Hematopoietic multipotent progenitor cell treated with erythropoietin and hydrocortisone succinate and interleukin-3 and kit ligand, for 4 days (in vitro differentiated cells): ENCODE measurements at regions not wholly inside any gene's neighbourhood (a gene's known extent, or its start where the extent isn't known, plus 50 kb on each side); places are given as distances from the start of the nearest gene placed in this dataset.
"Not testable (repeated sequence)": the region's sequence is repeated elsewhere in the genome, so short reads cannot be mapped to it uniquely, and the experiment has no call there.

Experiments used
- DNase-seq: peaks from one replicate; pipeline ENCODE4 v3.0.0-alpha.2; 2015

DNA sequence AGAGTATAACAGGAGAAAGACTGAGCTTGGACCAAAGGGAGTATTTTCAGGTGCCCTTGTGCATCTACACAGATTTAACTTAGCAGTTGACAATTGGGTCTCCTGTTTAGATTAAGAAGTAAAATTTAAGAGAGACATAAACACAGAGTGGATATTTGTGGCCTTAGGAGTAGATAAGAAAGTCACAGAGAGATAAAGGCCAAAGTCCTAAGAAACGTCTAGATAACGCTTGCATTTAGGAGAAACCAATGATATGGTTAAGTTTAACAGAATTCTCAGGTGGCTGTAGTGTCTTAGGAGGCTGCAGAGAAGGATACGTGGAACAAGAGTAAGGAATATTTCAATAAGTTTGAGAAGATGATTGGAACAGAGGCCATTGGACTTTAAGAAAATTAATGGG, 155.0 kb upstream of the DAB2 start:
- DNase-seq: no peak

DNA sequence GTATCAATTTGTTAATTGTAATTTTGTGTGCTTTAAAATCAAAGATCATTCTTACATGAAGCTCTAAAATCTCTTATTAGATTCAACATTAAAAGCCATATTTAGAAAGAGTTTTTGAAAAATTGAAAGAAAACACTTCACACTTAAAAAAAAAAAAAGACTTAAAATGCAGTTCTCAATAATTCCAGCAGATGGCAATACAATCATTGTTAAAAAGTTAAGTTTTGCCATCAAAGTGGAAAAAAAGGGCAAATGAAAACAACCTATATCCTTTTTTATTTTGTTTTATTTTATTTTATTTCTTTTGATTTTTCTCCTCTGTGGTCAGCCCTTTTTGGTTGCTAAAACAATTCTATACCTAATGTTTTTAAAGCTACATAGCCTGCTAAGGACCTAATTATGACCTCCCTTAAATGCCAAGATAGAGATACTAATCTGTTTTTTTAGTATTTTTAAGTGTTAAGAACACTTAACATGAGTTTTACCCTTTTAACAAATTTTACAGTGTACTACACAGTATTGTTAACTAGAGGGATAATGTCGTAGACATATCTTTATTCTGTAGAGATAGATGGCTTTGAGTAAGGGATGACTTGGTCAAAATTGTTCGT, 154.2 kb upstream of the DAB2 start:
- DNase-seq: peak; percentile 58

DNA sequence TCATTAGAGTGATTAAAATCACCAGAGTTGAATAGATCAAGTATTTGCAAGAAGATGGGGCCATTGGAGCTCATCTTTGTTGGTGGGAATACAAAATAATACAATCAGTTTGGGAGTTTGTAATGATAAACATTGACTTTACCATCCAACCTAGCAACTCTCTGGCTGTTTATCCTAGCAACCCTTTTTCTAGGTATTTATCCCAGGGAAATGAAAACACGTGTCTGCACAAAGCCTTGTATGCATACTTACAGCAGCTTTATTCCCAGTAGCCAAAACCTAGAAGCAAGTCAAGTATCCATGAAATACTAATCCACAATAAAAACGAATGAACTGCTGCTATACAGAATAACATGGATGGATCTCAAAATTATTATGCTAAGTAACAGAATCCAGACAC, 152.7 kb upstream of the DAB2 start:
- no peak for DNase-seq

DNA sequence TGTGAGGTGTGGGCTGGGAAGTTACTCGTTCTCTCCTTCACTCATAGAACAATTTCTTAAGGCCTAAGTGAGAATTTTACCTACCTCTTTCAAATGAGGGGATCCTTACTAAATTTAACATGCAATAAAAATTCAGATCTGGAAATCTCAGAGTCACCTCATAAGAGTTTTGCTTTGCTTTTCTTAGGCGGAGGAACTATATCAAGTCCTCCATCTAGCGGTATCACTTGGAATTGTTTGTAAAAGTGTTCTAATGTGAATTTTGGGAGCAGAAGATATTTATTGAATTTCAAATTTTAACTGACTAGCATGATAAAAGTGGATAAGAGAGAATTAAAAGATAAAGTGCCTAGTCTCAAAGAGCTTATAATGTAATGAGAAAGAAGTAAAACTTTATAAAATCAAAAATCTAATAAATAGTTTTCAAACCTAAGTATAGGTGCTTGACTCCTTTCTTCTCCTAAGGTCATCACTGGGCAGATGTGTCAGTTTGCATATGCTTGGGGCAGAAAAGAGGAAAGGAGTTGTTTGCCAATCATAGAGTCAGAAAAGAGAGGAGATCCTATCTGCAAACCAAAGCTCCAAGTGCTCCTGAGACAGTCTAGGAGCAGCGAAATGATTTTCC, 145.7 kb upstream of the DAB2 start:
- peak; percentile 71 for DNase-seq

DNA sequence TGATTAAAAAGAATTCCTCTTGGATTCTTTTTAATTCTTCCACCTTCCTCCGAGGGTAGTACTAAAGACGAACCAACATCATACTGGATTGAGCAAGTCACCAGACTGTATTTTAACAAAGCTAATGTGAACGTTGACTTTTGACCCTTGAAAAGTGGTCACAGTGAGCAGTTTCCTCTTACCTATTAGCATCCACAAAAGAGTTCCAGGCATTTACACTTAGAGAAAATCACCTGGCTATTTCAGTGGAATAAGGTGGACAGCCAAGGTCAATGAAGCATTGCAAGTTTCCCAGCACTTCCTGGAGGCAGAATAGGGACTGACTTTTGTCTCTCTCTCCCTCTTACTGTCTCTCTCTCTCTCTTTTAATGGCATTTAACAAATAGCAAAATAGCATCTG, 145.1 kb upstream of the DAB2 start:
- no peak for DNase-seq

DNA sequence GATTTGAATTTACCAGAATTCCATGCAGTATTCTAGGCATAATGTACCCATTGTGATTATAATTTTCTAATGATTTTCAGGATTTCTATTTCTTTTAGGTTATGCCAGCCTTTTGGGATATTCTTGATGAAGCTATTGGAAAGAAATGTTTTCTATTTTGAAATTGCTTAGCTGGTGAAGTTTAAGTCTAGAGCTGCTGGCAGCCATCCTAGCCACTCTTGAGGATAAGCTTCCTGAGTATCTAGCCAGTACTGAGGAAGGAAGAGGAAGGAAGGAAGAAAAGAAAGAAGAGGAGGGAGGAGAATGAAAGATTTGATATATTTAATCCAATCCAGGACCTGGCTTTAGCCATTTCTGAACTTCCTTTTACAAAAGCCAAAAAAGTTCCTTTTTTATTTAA, 142.1 kb upstream of the DAB2 start:
- DNase-seq: no peak

DNA sequence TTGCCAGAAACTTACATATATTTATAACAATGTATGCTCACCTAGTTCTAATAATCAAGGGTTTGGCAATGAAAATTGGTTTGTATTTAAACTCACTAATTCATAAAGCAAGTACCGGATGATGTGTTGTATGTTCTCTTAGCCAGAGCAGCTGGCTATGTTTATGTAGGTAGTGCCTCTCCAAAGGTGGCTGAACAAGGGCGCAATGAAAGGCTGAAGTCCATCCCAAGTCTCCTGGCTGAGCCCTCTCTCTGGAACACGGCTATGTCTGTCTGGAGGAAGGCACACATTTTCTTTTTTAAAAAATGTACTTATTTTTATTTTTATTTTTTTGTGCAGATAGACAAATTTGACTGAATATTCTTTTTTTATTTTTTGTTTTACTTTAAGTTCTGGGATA, 141.2 kb upstream of the DAB2 start:
- no peak for DNase-seq

DNA sequence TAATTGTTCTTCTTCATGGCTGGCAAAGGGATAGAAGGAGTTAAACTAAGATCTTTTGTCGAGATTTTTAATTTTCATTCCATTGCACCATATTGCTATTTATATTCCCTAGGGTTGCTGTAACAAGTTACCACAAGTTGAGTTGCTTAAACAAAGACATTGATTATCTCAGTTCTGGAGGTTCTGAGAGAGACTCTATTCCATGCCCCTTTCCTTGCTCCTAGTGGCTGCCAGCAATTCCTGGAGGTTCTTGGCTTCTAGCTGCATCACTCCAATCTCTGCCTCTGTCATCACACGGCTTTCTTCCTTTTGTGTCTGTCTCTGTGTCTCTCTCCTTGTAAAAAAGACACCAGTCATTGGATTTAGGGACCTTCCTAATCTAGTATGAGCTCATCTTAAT, 136.6 kb upstream of the DAB2 start:
- no peak for DNase-seq

DNA sequence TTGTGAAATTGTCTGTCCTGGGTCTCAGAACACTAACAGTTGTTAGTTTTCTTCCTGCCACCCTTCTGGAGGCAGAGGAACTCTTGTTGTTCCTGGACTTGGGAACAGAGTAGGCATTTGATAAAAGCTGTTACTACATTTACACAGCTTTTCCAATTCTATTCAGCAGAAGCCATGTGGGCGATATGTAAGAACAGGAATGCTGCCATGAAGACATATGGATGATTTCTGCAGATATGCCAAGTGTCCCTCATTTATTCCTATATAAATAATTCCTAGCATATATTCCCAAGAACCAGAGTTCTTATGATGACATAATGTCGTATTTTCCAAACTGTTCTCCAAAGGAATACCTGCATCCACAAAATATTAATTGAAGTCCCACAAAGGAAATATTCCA, 135.9 kb upstream of the DAB2 start:
- DNase-seq: no peak

DNA sequence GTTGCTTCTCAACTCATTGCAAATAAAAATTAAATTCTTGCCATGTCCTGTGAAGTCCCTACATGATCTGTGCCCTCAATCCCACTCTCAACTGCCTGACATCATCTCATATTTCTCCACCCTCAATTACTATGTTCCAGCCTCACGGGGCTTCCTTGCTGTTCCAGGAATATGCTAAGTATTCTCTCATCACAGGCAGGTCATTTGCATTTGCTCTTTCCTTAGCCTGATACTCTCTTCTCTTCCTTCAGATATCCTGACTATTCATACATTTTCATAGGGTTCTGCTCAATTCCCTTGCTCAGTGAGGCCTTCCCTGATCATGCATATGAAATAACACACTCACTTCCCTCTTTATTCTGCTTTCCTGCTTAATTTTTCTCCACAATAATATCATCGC, 135.1 kb upstream of the DAB2 start:
- DNase-seq: no peak

DNA sequence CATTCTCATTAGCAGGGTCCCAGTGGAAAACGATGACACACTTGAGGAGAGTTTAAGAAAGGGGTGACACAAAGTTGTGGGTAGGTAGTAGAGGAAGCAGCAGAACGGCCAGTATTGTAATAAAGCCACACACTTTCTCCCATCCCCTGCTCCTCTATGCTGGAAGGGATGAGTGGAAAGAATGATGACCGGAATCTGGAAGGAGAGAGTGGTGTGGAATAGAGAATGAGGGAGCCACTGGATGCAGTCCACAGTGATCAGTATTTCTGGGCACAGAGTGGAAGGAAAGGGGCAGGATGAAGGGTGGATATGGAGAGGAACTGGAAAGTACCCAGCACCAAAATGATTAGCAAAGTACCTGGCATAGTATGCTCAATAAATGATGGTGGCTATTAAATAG, 133.8 kb upstream of the DAB2 start:
- no peak for DNase-seq

DNA sequence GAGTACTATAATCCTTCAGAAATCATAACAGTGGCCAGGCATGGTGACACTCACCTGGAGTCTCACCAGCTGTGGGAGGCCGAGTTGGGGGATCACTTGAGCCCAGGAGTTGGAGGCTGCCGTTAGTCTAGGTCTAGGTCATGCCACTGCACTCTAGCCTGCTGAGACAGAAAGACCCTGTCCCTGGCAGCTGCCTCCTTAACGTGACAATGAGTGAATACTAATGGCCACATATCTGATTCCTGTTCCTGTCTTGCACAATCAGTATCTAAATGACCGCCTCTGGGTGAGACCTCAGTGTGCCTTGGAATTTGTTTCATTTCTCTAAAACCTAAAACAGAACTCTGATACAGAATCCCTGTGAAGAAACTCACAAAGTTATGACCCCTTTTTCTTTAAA, 131.0 kb upstream of the DAB2 start:
- peak; percentile 31 for DNase-seq

DNA sequence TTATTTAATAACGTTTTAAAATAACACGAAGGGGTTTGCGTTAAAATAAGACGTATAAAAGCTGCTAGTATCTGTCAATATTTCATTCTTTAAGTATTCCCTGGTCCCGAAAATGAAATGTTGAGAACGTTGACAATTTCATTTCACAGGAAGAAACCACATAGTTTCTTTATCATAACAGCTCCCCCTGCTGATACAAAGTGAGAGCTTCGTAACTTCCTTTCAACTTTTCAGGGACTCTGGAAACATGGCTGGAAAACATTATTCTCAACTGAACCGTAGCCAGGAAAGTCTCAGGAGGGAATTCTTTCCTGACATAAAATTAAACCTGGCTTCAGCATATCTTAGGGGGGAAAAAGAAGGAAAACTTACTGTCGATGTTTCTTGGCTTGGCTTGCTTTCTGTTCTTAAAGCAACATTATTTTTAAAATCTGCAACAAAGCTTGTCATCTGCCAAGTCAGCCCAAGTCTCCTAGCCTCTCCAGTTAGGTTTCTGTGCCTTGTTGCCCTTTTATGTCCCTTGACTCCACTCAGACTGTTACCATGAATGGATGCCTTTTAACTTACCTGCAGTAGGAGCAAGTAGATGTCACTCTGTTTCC, 122.9 kb upstream of the DAB2 start:
- peak; percentile 85 for DNase-seq

DNA sequence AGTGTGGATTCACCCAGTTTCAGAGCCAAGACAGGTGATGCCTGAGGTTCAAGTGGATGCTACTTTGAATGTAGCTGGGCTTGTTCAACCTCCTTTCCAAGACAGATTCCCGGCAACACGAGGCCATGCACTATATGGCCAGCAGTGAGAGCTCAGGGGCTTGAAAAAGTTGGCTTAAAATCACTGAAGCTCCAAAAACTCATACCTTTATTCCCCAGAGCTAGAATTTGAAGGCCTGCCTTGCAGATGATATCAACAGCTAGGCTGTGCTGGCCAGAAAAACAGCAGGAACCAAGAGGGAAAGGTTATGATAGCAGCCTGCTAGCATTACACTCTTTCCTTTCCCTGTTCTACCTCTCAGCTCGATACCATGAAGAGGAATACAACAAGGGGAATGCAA, 120.2 kb upstream of the DAB2 start:
- DNase-seq: no peak

DNA sequence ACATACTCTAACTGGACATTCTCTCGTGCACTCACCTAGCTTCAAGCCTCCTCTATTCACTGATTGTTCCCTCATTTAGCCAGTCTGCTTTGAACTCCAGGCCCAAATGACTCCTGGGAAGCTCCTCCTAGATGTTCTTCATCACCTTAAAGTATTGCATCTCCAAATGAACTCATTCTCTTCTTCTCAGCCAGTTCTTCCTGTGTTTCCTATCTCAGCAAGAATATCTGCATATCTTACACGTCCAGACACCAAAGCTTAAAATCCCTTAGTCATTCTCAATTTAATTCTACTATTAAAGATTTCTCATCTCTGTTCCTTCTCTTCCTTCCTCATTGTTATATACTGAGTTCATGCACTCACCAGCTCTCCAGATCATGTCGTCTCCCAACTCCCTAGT, 118.6 kb upstream of the DAB2 start:
- DNase-seq: peak; percentile 87

DNA sequence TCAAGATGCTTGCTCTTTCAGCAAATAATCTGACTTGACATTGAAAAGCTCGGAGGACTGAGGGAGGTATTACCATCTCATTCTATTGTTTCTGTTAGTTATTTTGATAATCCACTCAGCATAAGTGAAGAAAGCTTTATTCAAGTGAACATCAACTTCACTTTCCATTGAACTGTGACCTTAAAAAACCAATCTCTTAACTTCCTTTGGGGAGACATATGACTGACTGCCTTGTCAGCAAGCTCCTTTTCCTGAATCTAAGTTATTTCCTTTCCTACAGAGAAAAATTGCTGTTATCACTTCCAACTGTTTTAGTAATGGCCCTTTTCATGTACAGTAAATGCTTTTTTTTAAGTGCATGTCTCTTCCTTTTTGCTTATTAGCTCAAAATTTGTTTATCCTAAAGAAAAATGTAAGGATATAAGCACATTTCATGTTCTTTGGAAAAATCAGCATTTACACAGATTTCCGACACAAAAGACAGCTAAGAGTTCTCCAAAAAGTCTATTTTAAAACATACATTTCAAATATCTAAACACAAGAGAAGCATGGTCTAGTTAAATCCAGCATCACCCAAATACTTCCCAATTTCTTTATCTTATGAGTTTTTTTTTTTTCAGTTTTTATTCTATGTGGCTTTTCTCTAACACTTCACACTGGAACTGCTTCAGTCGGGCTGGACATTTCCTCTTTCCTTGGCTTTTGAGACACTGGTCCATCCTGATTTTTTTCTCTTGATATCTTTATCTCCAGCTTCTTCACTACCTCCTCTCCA, 117.9 kb upstream of the DAB2 start:
- DNase-seq: no peak

DNA sequence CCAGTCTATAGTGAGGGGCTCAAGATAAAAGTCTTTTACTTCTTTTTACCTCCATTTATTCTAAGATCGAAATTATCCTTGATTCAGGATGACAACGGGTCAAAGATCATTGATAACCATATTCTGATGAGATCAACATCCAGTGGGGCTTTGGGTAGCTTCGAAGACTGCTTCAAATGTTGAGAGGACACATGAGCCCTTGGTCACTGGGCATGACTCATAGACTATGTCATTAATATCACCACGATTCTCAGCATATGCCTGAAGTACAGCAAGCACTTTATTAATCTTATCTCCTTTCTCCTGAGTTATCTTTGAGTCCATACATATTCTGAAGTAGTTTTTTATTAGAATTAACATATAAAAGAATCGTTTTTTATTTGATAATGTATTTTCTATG, 117.1 kb upstream of the DAB2 start:
- DNase-seq: peak; percentile 37

DNA sequence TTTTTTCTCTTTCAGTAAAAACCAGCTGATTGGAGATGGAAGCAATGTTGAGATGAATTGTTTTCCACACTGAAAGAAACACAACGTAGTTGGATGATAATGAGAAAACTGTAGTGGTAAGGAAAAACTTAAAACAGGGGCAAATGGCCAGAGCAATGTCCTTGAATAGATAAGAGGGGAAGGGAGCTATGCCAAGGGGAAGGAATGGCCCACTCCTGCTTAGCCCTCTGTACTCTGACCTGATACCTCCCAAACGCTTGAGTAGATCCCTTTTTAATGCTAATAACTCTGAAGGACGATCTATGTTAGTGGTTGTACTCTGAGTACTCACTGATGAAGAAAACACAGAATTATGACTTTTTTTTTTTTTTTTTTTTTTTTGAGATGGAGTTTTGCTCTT, 114.7 kb upstream of the DAB2 start:
- no peak for DNase-seq

DNA sequence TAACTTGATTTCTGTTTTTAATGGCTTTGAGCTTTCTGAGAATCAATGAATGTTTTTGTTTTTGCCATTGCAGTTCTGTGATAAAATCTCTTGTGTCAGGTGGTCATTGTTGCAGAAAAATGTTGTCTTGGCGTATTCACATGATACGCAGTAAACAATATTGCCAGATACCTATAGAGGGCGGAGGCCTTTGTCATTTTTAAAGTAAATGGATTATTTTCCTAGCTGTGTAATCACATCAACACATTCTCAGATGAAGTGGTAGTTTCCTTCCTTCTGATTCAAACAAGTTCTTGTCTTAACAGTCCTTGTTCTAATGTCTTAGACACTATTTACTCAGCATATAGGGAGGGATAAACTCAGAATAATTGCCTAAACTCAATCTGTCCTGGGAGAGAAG, 109.9 kb upstream of the DAB2 start:
- DNase-seq: no peak

DNA sequence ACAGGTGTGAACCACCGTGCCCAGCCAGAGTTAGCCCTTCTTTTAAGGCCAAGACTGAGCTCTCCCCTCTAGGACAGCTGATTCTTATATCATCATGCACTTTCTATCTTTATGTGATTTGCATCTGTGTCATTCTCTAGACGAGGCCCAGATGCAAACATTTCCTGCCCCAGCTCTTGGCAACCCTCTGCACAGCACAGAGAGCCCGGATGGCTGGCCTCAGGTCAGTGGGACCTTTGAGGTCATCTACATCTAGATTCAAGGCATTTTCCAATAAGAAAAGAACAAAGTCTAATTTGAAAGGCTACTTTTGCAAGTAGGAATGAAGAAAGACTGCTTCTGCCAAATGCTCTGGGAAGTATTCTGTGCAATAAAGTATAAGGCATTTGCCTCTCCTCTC, 109.0 kb upstream of the DAB2 start:
- no peak for DNase-seq

DNA sequence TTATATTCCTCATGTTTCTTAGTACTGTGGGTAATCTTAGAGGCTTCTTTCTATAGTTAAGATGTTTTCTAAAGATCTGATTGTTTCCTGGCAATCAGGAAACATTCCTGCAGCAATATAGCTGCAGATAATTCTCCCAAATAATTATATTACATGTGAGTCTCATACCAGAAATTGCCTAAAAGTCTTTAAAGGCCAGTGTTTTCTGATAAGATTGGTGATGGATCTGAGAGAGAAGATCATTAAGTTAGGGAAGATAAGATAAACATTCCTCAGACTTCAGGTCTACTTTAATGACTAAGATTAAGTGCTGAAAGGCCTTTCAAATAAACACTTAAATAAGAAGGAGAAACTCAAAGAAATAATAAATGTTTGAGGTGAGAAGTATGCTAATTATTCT, 107.7 kb upstream of the DAB2 start:
- DNase-seq: no peak

DNA sequence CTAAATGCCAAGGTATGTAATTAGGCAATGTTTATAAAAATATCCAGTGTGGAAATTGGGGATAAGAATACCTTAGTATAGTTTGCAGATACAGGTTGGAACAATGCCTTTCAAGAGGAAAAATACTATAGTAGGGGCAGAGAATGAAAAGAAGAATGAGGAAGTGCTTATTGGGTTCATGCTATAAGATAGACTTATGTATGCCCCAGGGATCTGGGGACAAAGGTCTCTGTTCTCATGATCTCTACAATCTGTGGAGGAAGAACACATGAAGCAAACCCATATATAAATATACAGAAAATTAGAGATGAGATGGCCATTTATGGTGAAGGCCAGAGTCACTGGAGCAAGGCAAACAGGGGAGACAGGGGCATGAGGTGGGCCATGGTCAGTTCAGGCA, 106.5 kb upstream of the DAB2 start:
- no peak for DNase-seq

DNA sequence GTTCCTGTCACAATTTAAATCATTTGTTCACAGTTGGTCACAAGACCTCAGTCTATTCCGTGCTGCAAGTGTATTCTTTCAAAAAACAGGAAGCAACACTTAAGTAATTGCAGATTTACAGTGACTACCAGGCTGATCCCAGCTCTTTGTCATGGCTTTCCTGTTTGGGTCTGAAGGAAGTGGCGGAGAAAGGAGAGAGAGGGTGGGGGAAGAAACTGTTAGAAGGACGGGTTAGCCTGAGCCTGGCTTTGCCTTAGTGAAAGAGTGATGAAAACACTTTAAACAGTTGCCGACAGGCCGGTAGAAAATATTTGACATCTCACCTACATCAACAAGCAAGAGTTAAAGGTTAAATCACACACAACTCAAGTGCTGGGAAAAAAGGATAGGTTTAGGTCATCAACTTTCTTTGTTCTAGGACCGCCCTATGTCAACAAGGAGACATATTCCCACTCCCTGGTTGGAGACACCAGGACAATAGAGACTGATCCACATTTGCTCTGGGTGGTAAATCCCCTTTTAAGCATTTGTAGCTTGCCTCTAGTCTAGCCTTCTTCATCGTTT, 102.2 kb upstream of the DAB2 start:
- peak; percentile 62 for DNase-seq

DNA sequence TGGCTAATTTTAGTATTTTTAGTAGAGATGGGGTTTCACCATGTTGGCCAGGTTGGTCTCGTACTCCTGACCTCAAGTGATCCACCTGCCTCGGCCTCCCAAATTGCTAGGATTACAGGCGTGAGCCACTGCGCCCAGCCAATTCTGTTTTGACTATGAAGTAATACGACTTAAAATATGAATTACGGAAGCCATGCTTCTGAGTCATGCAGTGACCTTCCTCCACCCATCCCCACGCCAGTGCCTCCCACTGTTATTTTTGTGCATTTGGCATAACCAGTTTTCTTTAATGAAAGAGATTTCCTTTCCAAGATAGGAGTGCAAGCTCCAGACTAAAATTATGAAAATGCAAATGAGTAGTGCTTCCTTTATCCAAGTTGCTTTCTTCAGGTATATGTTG, 101.0 kb upstream of the DAB2 start:
- not testable (repeated sequence) for DNase-seq
